ENCODE measurements at regions not wholly inside any gene's neighbourhood (a gene's known extent, or its start where the extent isn't known, plus 50 kb on each side); places are given as distances from the start of the nearest gene placed in this dataset.
"Not testable (repeated sequence)": the region's sequence is repeated elsewhere in the genome, so short reads cannot be mapped to it uniquely, and the experiment has no call there.

GRCh38 chr6:146928503-146928902, 275.7 kb upstream of the STXBP5 start:
- no peak for DNase-seq
- TF ChIP-seq CTCF (IDR thresholded peaks at IDR 0.05; ENCODE audit: partially characterized antibody, unreplicated experiment) = no peak
- Mint-ChIP-seq H3K27ac (ENCODE audit: unreplicated experiment) (no peak overlapping the region), H3K27me3 (ENCODE audit: unreplicated experiment) (no peaks in the 10 kb centered on the region), H3K36me3 (ENCODE audit: unreplicated experiment) (no peaks in the 10 kb centered on the region), H3K9me3 (ENCODE audit: unreplicated experiment) (no peaks in the 10 kb centered on the region), H3K4me1 (ENCODE audit: low read depth, unreplicated experiment) (no peaks in the 10 kb centered on the region), H3K4me3 (ENCODE audit: unreplicated experiment) (no peak overlapping the region)

- no peaks in the 10 kb centered on the region for H3K27me3 Mint-ChIP-seq (ENCODE audit: unreplicated experiment)
Observed at GRCh38 chr6:146931214-146931613, 273.0 kb upstream of the STXBP5 start.

GRCh38 chr6:146937316-146937715, 266.9 kb upstream of the STXBP5 start:
- no peak for DNase-seq
- no peaks in the 10 kb centered on the region for H3K9me3 Mint-ChIP-seq (ENCODE audit: unreplicated experiment)
- TF ChIP-seq CTCF (IDR thresholded peaks at IDR 0.05; ENCODE audit: partially characterized antibody, unreplicated experiment) = no peak
- H3K4me3 Mint-ChIP-seq (ENCODE audit: unreplicated experiment) = no peak overlapping the region
- no peaks in the 10 kb centered on the region for H3K4me1 Mint-ChIP-seq (ENCODE audit: low read depth, unreplicated experiment)
- H3K27me3 Mint-ChIP-seq (ENCODE audit: unreplicated experiment) = no peaks in the 10 kb centered on the region
- H3K27ac Mint-ChIP-seq (ENCODE audit: unreplicated experiment) = no peak overlapping the region
- no peaks in the 10 kb centered on the region for H3K36me3 Mint-ChIP-seq (ENCODE audit: unreplicated experiment)

More at GRCh38 chr6:146931214-146931613, 273.0 kb upstream of the STXBP5 start:
- H3K4me3 Mint-ChIP-seq (ENCODE audit: unreplicated experiment) = no peak overlapping the region
- H3K4me1 Mint-ChIP-seq (ENCODE audit: low read depth, unreplicated experiment) = no peaks in the 10 kb centered on the region
- no peak for DNase-seq
- TF ChIP-seq CTCF (IDR thresholded peaks at IDR 0.05; ENCODE audit: partially characterized antibody, unreplicated experiment) = no peak
- H3K9me3 Mint-ChIP-seq (ENCODE audit: unreplicated experiment) = no peaks in the 10 kb centered on the region
- no peak overlapping the region for H3K27ac Mint-ChIP-seq (ENCODE audit: unreplicated experiment)
- H3K36me3 Mint-ChIP-seq (ENCODE audit: unreplicated experiment) = no peaks in the 10 kb centered on the region

- no peak for DNase-seq
- no peak for TF ChIP-seq CTCF (IDR thresholded peaks at IDR 0.05; ENCODE audit: partially characterized antibody, unreplicated experiment)
- Mint-ChIP-seq H3K36me3 (ENCODE audit: unreplicated experiment) (no peaks in the 10 kb centered on the region), H3K4me1 (ENCODE audit: low read depth, unreplicated experiment) (no peaks in the 10 kb centered on the region), H3K27ac (ENCODE audit: unreplicated experiment) (no peak overlapping the region), H3K27me3 (ENCODE audit: unreplicated experiment) (no peaks in the 10 kb centered on the region), H3K9me3 (ENCODE audit: unreplicated experiment) (no peaks in the 10 kb centered on the region), H3K4me3 (ENCODE audit: unreplicated experiment) (no peak overlapping the region)
Observed at GRCh38 chr6:146938266-146938665, 266.0 kb upstream of the STXBP5 start.

- not testable (repeated sequence) for H3K27me3 Mint-ChIP-seq (ENCODE audit: unreplicated experiment); DNase-seq; H3K4me1 Mint-ChIP-seq (ENCODE audit: low read depth, unreplicated experiment); H3K36me3 Mint-ChIP-seq (ENCODE audit: unreplicated experiment); H3K27ac Mint-ChIP-seq (ENCODE audit: unreplicated experiment); H3K9me3 Mint-ChIP-seq (ENCODE audit: unreplicated experiment); H3K4me3 Mint-ChIP-seq (ENCODE audit: unreplicated experiment)
Observed at GRCh38 chr6:146939456-146939855, 264.8 kb upstream of the STXBP5 start.

GRCh38 chr6:146943664-146944063, 260.6 kb upstream of the STXBP5 start:
- no peak for DNase-seq
- H3K27ac Mint-ChIP-seq (ENCODE audit: unreplicated experiment) = no peak overlapping the region

More at GRCh38 chr6:146943664-146944063, 260.6 kb upstream of the STXBP5 start:
- H3K4me3 Mint-ChIP-seq (ENCODE audit: unreplicated experiment) = no peak overlapping the region
- no peaks in the 10 kb centered on the region for H3K27me3 Mint-ChIP-seq (ENCODE audit: unreplicated experiment)
- H3K4me1 Mint-ChIP-seq (ENCODE audit: low read depth, unreplicated experiment) = no peaks in the 10 kb centered on the region
- TF ChIP-seq CTCF (IDR thresholded peaks at IDR 0.05; ENCODE audit: partially characterized antibody, unreplicated experiment) = no peak
- H3K36me3 Mint-ChIP-seq (ENCODE audit: unreplicated experiment) = no peaks in the 10 kb centered on the region
- H3K9me3 Mint-ChIP-seq (ENCODE audit: unreplicated experiment) = no peaks in the 10 kb centered on the region
